B cell (primary cell): ENCODE measurements at regions not wholly inside any gene's neighbourhood (a gene's known extent, or its start where the extent isn't known, plus 50 kb on each side); places are given as distances from the start of the nearest gene placed in this dataset.

Source experiments
- ATAC-seq: fragments of 200-7000 bp; cut with Tn5 transposase; one replicate; pipeline ENCODE4 v1.10.0; 2021; ENCODE audit warnings: low read depth, mild to moderate bottlenecking, moderate number of reproducible peaks, moderate library complexity
- CTCF ChIA-PET: fragments of 350-600 bp; sonication (Branson Sonifier 250); formaldehyde crosslinking; loops from one replicate; lab custom pipeline; 2021; ENCODE audit warnings: antibody characterized with exemption, inconsistent platforms; lab: Charles Lee
- POLR2A ChIA-PET: fragments of 350-600 bp; sonication (Branson Sonifier 250); formaldehyde crosslinking; loops from one replicate; lab custom pipeline; 2021; ENCODE audit warnings: antibody characterized with exemption; lab: Charles Lee
- DNase-seq: peaks from one replicate; pipeline ENCODE4 v3.0.0; 2013
- H2AFZ ChIP-seq: 2 replicates; pipeline ENCODE4 v1.6.1; 2012; ENCODE audit warnings: mild to moderate bottlenecking, low read depth, low read length; ENCODE audit not compliant: insufficient read depth, poor library complexity, severe bottlenecking
- H3K27ac ChIP-seq, 2 donors: 1 replicate in 1 of 2; 2 replicates in 1 of 2; pipeline ENCODE4 v1.5.1; 2012 to 2013; ENCODE audit warnings: low read length in 2 of 2, mild to moderate bottlenecking in 2 of 2, moderate library complexity in 1 of 2
- H3K27me3 ChIP-seq, 4 experiments: fragments of 200-600 bp in 1 of 4; sonication (generic) in 1 of 4; replicated peaks in 1 of 4; 1 replicate in 2 of 4; 2 replicates in 2 of 4; pipeline versions ENCODE4 v1.6.1 to v1.7.0; 2013 to 2016; ENCODE audit warnings: low read length in 3 of 4, mild to moderate bottlenecking in 2 of 4, mixed read lengths in 1 of 4, moderate library complexity in 1 of 4; ENCODE audit not compliant: insufficient read depth in 4 of 4, control insufficient read depth in 3 of 4; ENCODE audit errors: control extremely low read depth in 1 of 4
- H3K36me3 ChIP-seq, 2 experiments: replicated peaks in 1 of 2; 1 replicate in 1 of 2; 2 replicates in 1 of 2; pipeline versions ENCODE4 v1.6.1 to v1.7.1; 2013; ENCODE audit warnings: low read length in 1 of 2; ENCODE audit not compliant: insufficient read depth in 2 of 2, control insufficient read depth in 1 of 2; ENCODE audit errors: control extremely low read depth in 1 of 2, extremely low read depth in 1 of 2
- H3K4me1 ChIP-seq, 2 donors: fragments of 200-600 bp in 1 of 2; sonication (generic) in 1 of 2; 1 replicate in 1 of 2; 2 replicates in 1 of 2; pipeline versions ENCODE4 v1.5.1 to v1.6.1; 2013 to 2017; ENCODE audit warnings: low read length in 2 of 2; ENCODE audit not compliant: control insufficient read depth in 2 of 2, insufficient read depth in 2 of 2
- H3K4me2 ChIP-seq: replicated peaks from 2 replicates; pipeline ENCODE3; 2012; ENCODE audit warnings: mild to moderate bottlenecking, low read depth, low read length; ENCODE audit not compliant: poor library complexity, severe bottlenecking
- H3K4me3 ChIP-seq, 5 experiments: fragments of 200-600 bp in 1 of 5; sonication (generic) in 1 of 5; 1 replicate in 3 of 5; 2 replicates in 2 of 5; pipeline versions ENCODE4 v1.5.1 to v1.7.0; 2011 to 2016; ENCODE audit warnings: low read length in 4 of 5, mild to moderate bottlenecking in 4 of 5, low read depth in 2 of 5, control low read depth in 1 of 5, moderate library complexity in 1 of 5; ENCODE audit not compliant: insufficient read depth in 1 of 5; ENCODE audit errors: control extremely low read depth in 1 of 5, extremely low read depth in 1 of 5
- H3K79me2 ChIP-seq: fragments of 200-600 bp; sonication (generic); one replicate; pipeline ENCODE4 v1.6.0; 2016; ENCODE audit warnings: low read length; ENCODE audit not compliant: control insufficient read depth, insufficient read depth
- H3K9ac ChIP-seq: fragments of 200-600 bp; sonication (generic); 2 replicates; pipeline ENCODE4 v1.6.1; 2017; ENCODE audit warnings: mild to moderate bottlenecking, low read length, moderate library complexity
- H3K9me3 ChIP-seq, 3 donors: one replicate each; pipeline versions ENCODE4 v1.6.1 to v1.7.1; 2013; ENCODE audit warnings: low read length in 2 of 3; ENCODE audit not compliant: control insufficient read depth in 2 of 3, insufficient read depth in 1 of 3; ENCODE audit errors: control extremely low read depth in 1 of 3
- H4K20me1 ChIP-seq: 2 replicates; pipeline ENCODE4 v1.6.0; 2012; ENCODE audit warnings: mild to moderate bottlenecking, low read length; ENCODE audit not compliant: insufficient read depth, control insufficient read depth, poor library complexity, severe bottlenecking
- H3K27ac Mint-ChIP-seq: one replicate; pipeline ENCODE4 v1.8.0; 2021; ENCODE audit warnings: mixed read lengths
- H3K27me3 Mint-ChIP-seq: one replicate; pipeline ENCODE4 v1.8.0; 2021; ENCODE audit warnings: mixed read lengths
- H3K4me1 Mint-ChIP-seq: one replicate; pipeline ENCODE4 v1.8.0; 2021; ENCODE audit warnings: mixed read lengths
- H3K4me3 Mint-ChIP-seq: one replicate; pipeline ENCODE4 v1.8.0; 2021; ENCODE audit warnings: mixed read lengths
- H3K9me3 Mint-ChIP-seq: one replicate; pipeline ENCODE4 v1.8.0; 2022; ENCODE audit warnings: mixed read lengths; ENCODE audit not compliant: insufficient read depth
- EZH2 ChIP-seq: IDR thresholded peaks from 2 replicates; pipeline ENCODE4 v1.6.1; 2012; ENCODE audit warnings: borderline replicate concordance, low read depth, mild to moderate bottlenecking, moderate library complexity, low read length; ENCODE audit not compliant: insufficient read depth, poor library complexity, severe bottlenecking
- WGBS: methylation state at CpG from one replicate; pipeline ENCODE4 v1.1.5; 2013; ENCODE audit warnings: missing lambda C conversion rate; ENCODE audit not compliant: insufficient coverage; 5-methylcytosine and 5-hydroxymethylcytosine counted together
- intact Hi-C: fragments of 100-400 bp; cut with micrococcal nuclease; formaldehyde crosslinking; loops from one replicate; pipeline ENCODE4 v1.10.0; 2022
- TF ChIP-seq, protein P1 (sequence below): fragments of 200-600 bp; IDR thresholded peaks from one replicate; pipeline ENCODE4 v1.8.0; 2022; ENCODE audit warnings: antibody characterized with exemption, mild to moderate bottlenecking

DNA sequence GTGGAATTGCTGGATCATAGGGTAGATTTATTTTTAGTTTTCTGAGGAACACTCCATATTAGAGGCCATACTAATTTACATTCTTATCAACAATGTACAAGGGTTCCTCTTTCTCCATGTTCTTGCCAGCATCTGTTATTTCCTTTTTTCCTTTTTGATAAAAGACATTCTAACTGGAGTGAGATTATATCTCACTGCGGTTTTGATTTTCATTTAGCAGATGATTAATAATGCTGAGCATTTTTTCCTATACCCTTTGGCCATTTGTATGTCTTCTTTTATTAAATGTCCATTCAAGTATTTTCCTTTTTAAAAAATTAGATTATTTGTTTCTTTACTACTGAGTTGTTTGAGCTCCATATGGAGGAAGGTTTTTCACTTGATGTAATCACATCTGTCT is 1189.5 kb downstream of the ZPLD1 start:
- Histone ChIP-seq H3K4me3 (no peak overlapping the region), H3K4me1 (no peaks in the 10 kb centered on the region), H3K27ac (no peak overlapping the region), H3K4me2 (no peak overlapping the region), H3K27me3 (no peaks in the 10 kb centered on the region), H2AFZ (no peak overlapping the region), H3K36me3 (no peaks in the 10 kb centered on the region), H4K20me1 (no peaks in the 10 kb centered on the region), H3K9me3 (peaks cover 0 to 1% (median 0%) of the 10 kb centered on the region in 3 donors), H3K9ac (no peak overlapping the region), H3K79me2 (no peaks in the 10 kb centered on the region)
- no peak for DNase-seq
- Mint-ChIP-seq H3K27me3 (no peaks in the 10 kb centered on the region), H3K4me1 (no peaks in the 10 kb centered on the region), H3K27ac (no peak overlapping the region), H3K9me3 (no peaks in the 10 kb centered on the region), H3K4me3 (no peak overlapping the region)
- intact Hi-C loops, result no loop called here
- no CpG with 5 or more reads among the region's 1 CpG for WGBS
- ChIA-PET POLR2A (no interaction called here), CTCF (no interaction called here)
- no peak for ATAC-seq
- TF ChIP-seq, protein P1, sequence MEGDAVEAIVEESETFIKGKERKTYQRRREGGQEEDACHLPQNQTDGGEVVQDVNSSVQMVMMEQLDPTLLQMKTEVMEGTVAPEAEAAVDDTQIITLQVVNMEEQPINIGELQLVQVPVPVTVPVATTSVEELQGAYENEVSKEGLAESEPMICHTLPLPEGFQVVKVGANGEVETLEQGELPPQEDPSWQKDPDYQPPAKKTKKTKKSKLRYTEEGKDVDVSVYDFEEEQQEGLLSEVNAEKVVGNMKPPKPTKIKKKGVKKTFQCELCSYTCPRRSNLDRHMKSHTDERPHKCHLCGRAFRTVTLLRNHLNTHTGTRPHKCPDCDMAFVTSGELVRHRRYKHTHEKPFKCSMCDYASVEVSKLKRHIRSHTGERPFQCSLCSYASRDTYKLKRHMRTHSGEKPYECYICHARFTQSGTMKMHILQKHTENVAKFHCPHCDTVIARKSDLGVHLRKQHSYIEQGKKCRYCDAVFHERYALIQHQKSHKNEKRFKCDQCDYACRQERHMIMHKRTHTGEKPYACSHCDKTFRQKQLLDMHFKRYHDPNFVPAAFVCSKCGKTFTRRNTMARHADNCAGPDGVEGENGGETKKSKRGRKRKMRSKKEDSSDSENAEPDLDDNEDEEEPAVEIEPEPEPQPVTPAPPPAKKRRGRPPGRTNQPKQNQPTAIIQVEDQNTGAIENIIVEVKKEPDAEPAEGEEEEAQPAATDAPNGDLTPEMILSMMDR, result no peak
- no peak for TF ChIP-seq EZH2

DNA sequence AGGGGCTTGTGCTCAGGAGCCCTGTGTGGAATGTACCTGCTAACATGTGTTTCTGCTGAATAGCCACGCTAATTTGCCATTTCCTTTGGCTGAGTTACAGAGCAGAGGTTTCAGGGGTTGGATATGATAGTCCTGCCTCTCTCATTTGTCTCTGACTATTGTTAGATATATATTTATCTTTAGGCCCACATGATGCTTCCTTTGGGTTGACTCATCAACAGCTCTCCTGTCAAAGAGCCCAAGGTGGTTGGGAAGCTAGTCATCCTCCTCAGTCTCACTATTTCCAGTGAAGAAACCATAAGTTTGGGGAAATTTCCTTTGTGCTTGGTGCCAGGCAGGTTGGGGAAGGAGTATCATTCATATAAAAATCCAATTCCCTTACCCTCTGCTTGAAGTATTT is 1194.6 kb downstream of the ZPLD1 start:
- Mint-ChIP-seq H3K27ac (no peak overlapping the region), H3K27me3 (no peaks in the 10 kb centered on the region), H3K4me1 (no peaks in the 10 kb centered on the region), H3K9me3 (peaks cover 8% of the 10 kb centered on the region), H3K4me3 (no peak overlapping the region)
- Histone ChIP-seq H4K20me1 (no peaks in the 10 kb centered on the region), H3K9me3 (peaks cover 0 to 7% (median 1%) of the 10 kb centered on the region in 3 donors), H3K4me3 (no peak overlapping the region), H3K27me3 (no peaks in the 10 kb centered on the region), H2AFZ (no peak overlapping the region), H3K4me2 (no peak overlapping the region), H3K4me1 (no peaks in the 10 kb centered on the region), H3K36me3 (no peaks in the 10 kb centered on the region), H3K79me2 (no peaks in the 10 kb centered on the region), H3K9ac (no peak overlapping the region), H3K27ac (no peak overlapping the region)
- POLR2A ChIA-PET, result no interaction called here
- no peak for TF ChIP-seq EZH2
- TF ChIP-seq, protein P1, result no peak
- ATAC-seq (no peak), DNase-seq (no peak)
- no CpG with 5 or more reads among the region's 1 CpG for WGBS
- intact Hi-C loops, result no loop called here
- CTCF ChIA-PET, result no interaction called here
